ENCODE measurements at regions not wholly inside any gene's neighbourhood (a gene's known extent, or its start where the extent isn't known, plus 50 kb on each side); places are given as distances from the start of the nearest gene placed in this dataset.

DNA sequence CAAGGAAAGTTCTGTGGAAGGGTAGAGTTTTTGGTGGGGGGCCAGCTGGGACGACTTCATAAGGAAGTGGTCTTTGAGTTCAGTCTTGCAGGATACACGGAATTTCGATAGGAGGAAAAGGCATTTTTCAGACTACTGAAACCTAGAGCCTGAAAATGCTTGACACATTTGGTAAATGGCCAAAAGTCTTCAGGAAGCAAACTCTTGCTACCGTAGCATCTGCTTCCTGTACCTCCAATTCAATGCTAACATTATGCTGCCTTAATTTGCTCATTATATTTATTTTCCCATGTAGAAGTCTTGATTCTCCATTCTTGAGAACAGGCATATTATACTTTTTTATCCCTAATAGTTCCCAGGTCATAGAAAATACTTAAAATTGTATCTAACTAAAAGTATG is 129.3 kb upstream of the MED13 start:
- DNase-seq: no peak

GRCh38 chr17:62193249-62193648 is 128.2 kb upstream of the MED13 start:
- no peak for DNase-seq

DNA sequence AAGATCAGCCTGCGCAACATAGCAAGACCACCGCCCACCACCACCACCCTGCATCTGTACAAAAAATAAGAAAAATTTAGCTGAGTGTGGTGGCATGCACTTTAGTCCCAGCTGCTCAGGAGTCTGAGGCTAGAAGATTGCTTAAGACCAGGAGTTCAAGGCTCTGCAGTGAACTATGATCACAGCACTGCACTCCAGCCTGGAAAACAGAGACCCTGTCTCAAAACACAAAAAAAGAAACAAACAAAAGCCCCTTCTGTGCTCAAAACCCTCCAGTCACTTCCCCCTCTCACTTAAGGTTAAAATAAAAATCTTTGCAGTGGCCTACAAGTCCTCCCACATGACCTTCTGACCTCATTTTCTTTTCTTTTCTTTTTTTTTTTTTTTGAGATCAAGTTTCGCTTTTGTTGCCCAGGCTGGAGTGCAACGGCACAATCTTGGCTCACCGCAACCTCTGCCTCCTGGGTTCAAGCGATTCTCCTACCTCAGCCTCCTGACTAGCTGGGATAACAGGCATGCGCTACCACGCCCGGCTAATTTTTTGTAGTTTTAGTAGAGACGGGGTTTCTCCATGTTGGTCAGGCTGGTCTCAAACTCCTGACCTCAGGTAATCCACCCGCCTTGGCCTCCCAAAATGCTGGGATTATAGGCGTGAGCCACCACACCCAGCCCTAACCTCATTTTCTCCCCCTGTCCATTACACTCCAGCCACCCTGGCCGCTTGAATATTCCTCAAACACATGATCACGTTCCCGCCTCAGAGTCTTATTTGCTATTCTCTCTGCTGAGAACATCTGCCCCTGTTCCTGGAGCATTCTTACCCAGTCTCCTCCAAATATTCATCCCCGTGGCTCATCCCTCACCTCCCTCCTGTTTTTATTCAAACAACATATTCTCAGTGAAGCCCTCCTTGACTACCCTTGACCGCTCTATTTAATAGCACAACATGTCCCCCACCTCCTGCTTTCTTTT is 126.6 kb upstream of the MED13 start:
- no peak for DNase-seq

DNA sequence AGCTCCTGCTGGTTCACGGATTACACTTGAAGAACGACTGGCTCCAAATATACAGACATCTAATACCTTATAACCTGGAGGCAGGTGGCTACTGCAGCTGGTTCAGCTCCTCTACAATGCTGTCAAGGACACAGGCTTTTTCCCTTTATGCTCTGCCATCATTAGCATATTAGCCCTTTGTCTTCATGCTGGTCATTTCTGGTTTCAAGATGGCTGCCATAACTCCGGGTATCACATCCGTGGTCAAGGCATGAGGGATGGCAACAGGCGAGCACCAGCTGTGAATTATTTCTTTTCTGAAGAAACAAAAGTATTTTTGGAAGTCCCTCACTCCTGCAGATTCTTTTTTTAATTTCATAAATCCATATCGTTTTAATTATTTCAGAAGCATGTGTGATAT is 124.3 kb upstream of the MED13 start:
- DNase-seq: no peak

DNA sequence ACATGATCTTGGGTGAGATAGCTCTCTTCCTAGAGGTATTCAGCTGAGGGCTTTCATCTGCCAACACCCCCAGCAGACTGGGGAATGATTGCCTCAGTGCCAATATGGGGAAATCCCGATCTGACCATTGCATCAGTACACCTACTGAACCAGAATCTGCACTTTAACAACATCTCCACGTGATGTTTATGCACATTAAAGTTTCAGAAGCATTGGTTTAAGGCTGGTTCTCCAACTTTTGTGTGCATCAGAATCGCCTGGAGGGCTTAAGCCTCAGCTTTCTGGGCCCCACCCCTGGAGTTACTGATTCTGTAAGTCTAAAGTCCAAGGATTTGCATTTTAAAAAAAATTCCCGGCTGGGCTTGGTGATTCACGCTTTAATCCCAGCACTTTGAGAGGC is 123.6 kb upstream of the MED13 start:
- no peak for DNase-seq

- DNase-seq: no peak
These were observed 122.6 kb upstream of the MED13 start for GRCh38 chr17:62187681-62188080.

DNA sequence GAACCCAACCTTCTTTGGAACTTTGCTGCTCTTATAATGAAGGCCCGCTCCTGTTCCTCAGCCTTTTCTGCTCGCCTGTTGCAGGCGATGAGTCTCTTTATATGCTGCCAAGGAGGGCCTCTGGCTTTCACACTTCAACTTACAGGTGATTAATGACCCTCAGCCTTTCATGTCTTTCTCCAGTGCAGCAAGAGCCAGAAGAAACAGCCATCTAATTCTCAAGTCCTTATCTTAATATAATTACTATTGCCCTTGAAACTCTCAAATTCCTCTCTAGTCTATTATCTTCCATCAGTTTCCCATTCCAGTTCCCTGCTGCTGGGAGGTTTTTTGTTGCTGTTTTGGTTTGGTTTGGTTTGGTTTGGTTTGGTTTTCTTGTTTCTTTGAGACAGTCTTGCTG is 121.8 kb upstream of the MED13 start:
- no peak for DNase-seq

DNA sequence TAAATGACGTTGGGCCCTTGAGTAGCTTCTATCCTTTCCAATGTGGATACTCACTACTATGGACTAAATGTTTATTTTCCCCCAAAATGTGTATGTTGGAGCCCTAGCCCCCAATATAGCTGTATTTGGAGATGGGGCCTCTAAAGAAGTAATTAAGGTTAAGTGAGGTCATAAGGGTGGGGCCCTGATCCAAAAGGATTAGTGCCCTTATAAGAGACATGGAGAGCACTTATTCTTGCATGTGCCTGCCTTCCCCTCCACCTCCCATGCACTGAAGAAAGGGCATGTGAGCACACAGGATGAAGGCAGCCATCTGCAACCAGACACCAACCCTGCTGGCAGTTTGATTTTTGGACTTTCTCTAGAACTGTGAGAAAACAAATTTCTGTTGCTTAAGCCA is 115.7 kb upstream of the MED13 start:
- DNase-seq: no peak

- no peak for DNase-seq
These were observed 114.6 kb upstream of the MED13 start for GRCh38 chr17:62179525-62180161.

DNA sequence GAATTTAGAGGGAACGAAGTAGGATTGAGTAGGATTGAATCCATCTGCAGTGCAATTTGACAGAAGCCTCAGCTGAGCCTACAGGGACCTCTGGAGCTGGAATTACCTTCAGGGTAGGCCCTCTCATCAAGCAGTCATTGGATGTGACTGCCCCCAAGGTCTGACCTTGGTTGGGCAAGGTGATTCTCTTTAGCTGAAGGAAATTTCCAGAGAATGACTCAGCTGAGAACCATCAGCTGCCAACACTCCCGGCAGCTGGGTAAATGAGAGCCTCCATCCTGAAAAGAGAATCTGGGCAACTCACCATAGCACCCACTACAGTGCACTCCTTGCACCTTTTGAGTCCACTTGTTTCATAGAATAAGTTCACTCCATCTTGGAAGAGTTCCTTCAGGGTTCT is 113.5 kb upstream of the MED13 start:
- no peak for DNase-seq

DNA sequence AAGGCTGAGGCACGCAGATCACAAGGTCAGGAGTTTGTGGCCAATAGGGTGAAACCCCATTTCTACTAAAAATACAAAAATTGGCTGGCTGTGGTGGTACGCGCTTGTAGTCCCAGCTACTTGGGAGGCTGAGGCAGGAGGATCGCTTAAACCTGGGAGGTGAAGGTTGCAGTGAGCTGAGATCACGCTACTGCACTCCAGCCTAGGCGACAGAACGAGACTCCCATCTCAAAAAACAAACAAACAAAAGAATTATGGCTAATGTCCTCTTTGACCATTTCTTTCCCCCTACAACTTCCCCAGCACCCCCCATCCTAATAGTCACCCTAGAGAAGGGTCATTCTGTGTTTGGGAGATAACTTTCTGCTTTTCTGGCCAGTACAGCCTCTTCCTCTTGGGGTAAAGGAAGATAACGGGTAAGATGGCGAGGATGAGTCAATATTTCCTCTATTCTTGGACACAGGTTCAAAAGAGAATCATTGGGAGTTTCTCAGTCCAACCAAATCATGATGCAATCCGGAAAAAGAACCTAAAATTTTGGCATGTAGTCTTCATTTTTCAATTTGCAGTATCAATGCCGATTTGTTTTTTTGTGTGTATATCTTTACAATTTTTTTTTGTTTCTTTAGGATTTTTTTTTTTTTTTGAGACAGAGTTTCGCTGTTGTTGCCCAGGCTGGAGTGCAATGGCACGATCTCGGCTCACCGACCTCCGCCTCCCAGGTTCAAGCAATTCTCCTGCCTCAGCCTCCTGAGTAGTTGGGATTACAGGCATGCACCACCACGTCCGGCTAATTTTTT is 107.6 kb upstream of the MED13 start:
- no peak for DNase-seq

DNA sequence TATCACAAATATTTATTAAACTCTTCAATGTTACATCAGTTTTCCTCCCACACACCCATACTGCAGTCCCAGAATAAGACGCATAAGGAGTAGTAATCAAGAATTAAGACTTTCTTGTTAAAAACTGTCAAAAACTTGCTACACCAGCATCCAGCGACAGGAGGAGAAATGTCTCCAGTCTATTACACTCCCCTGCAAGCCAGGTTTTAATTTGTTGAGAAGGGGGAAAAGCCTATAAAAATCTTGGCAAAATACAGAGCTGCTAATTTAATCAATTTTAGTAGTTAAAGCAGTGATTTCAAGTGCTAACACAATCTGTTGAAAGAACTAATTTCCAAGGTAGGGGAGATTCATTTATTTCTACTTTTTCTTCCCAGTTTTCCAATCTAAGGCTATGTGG is 102.0 kb upstream of the MED13 start:
- no peak for DNase-seq

GRCh38 chr17:62164747-62165722 is 100.0 kb upstream of the MED13 start:
- no peak for DNase-seq

DNA sequence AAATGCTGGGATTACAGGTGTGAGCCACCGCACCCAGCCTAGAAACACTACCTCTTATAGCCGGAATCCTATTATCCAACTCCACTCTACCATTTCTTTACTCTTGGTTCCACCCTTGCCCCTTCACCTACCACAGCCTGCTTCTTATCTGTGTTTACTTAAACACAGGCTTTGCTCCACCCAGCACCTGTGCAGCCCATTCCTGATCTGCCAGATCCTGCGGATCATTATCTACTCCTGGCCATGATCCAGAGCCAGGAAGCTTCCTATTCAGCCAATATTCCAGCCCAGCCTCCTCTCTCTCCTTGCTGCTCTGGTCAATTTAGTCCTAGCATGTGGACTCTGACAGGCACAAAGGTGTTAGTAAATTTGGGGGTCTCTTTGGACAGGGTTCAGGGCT is 98.8 kb upstream of the MED13 start:
- DNase-seq: no peak

DNA sequence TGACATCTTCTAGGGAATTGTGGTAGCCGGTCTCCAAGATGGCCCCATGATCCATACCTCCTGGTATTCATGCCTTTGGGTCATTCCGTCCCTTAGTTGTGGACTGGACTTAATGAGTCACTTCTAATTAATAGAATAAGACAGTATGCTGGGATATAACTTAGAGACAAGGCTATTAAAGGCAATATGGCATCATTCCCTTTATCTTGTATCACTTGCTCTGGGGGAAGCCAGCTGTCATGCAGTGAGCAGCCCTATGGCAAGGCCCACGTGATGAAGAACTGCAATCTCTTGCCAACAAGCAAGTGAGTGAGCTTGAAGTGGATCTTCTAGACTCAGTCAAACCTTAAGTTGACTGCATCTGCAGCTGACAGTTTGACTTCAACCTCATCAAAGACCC is 97.8 kb upstream of the MED13 start:
- no peak for DNase-seq

DNA sequence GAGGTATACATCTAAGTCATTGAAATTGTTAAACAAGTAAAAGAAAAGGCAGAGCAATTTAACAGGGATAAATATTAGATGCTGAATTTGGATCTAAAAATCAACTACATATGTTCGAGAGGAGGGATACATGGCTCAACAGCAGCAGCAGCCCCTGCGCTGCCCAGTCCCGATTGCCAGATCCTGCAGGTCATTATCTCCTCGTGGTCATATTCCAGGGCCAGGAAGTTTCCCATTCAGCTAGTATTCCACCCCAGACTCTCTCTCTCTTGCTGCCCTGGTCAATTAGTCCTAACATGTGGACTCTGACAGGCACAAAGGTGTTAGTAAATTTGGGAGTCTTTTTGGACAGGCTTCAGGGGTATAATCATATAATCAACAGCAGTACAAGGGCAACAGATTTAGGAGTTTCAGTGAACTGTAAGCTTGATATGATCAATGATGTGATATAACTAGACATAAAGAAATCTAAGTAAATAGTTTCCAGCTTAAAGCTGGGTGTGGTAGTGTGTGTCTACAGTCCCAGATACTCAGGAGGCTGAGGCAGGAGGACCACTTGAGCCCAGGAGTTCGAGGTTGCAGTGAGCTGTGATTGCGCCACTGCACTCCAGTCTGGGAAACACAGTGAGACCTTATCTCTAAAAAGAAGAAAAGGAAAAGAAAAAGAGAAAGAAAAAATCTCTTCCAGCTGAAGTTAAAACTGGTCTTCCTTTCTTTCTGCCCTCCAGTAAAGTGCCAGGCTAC is 96.5 kb upstream of the MED13 start:
- no peak for DNase-seq

DNA sequence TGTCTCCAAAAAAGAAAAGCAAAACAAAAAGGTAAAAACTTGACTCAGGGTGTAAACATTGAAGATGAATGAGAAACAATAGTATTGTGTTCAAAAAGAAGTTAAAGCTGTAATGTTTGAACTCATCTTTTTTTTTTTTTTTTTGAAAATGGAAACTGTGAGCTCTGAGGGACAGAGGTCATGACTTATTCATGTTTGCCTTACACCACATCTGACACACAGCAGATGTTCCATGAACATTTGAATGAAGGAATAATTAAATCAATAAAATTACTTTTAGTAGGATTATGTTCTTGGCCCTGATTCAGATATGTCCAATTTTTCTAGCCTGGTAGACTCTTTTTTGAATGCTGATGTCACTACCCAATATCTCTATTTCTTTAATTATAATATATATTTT is 95.7 kb upstream of the MED13 start:
- DNase-seq: no peak

DNA sequence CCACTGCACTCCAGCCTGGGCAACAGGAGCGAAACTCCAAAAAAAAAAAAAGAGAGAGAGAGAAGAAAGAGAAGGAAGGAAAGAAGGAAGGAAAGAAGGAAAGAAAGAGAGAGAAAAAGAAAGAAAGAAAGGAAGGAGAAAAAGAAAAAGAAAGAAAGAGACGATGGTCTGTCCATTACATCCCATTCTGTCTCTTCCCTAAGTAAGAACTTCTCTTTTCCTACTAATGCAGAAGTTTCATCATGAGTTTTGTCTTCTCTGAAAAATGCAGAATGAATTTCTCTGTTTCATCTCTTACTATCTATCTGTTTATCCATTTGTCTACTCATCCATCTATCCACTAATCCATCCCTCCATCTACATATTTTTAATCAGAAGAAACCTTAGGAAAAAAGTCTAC is 94.9 kb upstream of the MED13 start:
- no peak for DNase-seq

- DNase-seq: no peak
These were observed 91.9 kb upstream of the MED13 start for GRCh38 chr17:62156949-62157348.

DNA sequence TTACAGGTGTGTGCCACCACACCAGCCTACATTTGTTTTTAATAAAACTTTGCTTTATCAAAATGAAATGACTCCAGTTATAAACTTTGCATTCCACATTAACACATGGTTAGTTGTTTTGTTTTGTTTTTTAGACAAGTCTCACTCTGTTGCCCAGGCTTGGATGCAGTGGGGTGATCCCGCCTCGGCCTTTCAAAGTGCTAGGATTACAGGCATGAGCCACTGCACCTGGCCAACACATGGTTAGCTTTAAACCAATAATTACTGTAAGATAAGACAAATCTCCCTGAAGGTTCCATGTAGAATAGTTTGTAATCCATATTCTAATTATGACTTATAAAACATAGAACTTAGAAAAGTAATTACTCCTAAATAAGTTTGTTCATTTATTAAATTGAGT is 89.8 kb upstream of the MED13 start:
- no peak for DNase-seq

DNA sequence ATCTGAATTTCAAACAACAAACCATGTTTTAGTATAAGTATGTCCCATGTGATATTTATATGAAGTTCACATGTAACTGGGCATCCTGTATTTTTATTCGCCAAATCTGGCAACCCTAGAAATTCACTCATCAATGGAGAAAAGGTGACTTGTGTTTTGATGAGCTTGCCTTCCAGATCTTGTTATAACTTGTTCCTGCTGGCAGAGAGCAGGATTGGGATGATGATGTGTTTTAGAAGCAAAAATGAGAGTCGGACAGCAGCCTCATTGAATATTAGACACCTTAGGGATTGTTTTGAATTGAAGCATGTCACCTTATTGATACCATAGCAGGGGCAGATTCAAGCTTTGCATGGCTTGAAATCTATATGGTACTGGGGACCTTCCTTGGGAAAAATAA is 85.4 kb upstream of the MED13 start:
- no peak for DNase-seq

DNA sequence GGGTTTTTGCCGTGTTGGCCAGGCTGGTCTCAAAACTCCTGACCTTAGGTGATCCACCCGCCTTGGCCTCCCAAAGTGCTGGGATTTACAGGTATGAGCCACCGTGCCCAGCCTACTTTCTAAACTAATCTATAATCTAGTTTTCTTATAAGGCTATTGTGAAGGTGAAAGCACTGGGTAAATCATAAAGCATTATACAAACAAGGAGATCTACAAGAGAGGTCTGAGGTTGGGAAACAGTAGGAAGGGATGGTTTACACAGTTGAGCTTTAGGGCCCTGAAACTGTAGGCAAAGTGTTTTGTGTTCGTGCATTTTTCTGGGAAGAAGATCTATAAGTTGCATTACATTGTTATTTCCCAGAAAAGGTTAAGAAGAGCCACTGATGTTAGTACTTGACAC is 84.9 kb upstream of the MED13 start:
- DNase-seq: no peak

Measured in stimulated activated CD4-positive, alpha-beta T cell treated with anti-CD3 and anti-CD28 coated beads, Interleukin-2, amount 100 ng/mL, for 48 hours (primary cell).